HG02943 (cell line): ENCODE measurements at regions not wholly inside any gene's neighbourhood (a gene's known extent, or its start where the extent isn't known, plus 50 kb on each side); places are given as distances from the start of the nearest gene placed in this dataset.
"Not testable (repeated sequence)": the region's sequence is repeated elsewhere in the genome, so short reads cannot be mapped to it uniquely, and the experiment has no call there.

Experiments
- ATAC-seq: cut with Tn5 transposase; IDR thresholded peaks from one replicate; pipeline ENCODE4 v1.9.1; 2021; ENCODE audit warnings: mild to moderate bottlenecking, low read depth, moderate library complexity; ENCODE audit not compliant: unreplicated experiment

- ATAC-seq: no peak
These were observed 1344.9 kb downstream of the UQCRFS1 start for GRCh38 chr19:27868007-27868406.

DNA sequence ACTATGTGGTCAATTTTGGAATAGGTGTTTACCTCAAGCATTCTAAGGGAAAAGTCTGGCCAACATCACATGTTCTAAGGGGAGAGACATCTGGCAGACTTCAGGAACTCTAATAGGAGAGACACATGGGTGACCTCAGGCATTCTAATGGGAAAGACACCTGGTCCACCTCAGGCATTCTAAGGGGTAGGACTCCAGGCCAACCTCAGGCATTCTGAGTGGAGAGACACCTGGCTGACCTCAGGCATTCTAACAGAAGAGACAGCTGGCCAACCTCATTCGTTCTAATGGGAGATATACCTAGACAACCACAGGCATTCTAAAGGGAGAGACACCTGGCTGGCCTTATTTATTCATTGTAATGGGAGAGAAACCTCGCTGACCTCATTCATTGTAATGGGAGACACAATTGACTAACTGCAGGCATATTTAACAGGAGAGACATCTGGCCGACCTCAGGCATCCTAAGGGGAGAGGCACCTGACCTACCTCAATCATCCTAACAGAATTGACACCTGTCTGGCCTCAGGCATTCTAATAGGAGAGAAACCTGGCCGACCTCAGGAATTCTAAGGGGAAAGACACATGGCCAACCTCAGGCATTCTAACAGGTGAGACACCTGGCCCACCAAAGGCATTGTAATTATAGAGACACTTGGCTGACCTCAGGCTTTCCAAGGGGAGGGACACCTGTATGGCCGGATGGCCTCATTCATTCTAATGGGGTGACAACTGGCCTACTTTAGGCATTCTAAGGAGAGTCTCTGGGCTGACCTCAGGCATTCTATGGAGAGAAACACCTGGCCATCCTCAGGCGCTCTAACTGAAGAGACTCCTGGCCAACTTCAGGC, 1346.8 kb downstream of the UQCRFS1 start:
- no peak for ATAC-seq

DNA sequence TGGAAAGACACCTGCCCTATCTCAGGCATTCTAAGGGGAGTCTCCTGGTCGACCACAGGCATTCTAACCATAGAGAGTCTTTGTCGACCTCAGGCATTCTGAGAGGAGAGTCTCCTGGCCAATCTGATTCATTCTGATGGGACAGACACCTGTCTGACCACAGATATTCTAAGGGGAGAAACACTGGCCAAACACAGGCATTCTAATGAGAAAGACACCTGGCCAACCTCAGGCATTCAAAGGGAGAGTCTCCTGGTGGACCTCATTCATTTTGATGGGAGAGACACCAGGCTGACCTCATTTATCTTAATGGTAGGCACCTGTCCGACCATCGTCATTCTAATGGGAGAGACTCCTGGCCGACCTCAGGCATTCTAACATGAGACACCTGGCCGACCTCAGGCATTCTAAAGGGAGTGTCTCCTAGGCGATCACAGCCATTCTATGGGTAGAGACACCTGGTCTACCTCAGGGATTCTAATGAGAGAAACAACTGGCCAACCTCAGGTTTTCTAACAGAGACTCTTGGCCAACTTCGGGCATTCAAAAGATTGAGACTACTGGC, 1351.5 kb downstream of the UQCRFS1 start:
- ATAC-seq: no peak

DNA sequence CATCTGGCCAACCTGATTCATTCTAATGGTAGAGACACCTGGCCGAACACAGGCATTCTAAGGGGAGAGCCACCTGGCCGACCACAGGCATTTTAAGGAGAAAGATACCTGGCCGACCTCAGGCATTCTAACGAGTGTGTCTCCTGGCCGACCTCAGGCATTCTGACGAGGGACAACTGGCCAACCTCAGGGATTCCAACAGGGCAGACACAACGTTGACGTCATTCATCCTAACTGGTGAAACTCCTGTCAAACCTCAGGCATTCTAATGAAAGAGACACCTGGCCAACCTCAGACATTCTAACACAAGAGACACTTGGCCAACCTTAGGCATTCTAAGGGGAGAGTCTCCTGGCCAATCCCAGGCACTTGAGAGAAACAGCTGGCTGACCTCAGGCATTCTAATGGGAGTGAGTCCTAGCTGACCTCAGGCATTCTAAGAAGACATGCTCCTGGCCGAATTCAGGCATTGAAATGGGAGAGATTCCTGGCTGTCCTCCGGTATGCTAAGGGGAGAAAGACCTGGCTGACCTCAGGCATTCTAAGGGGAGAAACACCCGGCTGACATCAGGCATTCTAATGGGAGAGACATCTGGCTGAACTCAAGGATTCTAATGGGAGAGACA, 1352.5 kb downstream of the UQCRFS1 start:
- ATAC-seq: no peak

GRCh38 chr19:27859689-27860088, 1353.3 kb downstream of the UQCRFS1 start:
- no peak for ATAC-seq

DNA sequence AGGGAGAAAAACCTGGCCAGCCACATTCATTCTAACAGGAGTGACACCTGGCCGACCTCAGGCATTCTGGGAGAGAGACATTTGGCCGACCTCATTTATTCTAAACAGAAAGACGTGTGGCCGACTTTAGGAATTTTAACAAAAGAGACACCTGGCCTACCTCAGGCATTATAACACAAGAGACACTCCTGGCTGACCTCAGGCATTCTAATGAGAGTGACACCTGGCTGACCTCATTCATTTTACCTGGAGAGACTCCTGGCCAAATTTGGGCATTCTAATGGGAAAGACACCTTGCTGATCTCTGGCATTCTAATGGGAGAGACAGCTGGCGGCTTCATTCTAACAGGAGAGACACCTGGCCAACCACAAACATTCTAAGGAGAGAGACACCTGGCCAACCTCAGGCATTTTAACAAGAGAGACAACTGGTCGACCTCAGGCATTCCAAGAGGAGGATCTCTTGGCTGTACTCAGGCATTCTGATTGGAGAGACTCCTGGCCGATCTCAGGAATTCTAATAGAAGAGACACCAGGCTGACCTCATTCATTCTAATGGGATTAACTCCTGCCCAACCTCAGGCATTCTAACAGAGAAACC, 1353.9 kb downstream of the UQCRFS1 start:
- ATAC-seq: no peak

DNA sequence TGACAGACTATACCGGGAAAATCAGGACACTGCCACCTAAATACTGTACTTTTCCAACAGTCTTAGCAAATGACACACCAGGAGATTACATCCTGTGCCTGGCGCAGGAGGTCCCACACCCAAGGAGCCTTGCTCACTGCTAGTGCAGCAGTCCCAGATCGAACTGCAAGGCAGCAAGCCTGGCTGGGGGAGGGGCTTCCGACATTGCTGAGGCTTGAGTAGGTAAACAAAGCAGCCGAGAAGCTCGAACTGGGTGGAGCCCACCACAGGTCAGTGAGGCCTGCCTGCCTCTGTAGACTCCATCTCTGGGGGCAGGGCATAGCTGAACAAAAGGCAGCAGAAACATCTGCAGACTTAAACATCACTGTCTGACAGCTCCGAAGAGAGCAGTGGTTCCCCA, 1360.0 kb downstream of the UQCRFS1 start:
- not testable (repeated sequence) for ATAC-seq

- ATAC-seq: no peak
These were observed 1361.3 kb downstream of the UQCRFS1 start for GRCh38 chr19:27851543-27852060.

- ATAC-seq: no peak
These were observed 1361.9 kb downstream of the UQCRFS1 start for GRCh38 chr19:27851002-27851481.

GRCh38 chr19:27846944-27847343, 1366.0 kb downstream of the UQCRFS1 start:
- ATAC-seq: no peak

DNA sequence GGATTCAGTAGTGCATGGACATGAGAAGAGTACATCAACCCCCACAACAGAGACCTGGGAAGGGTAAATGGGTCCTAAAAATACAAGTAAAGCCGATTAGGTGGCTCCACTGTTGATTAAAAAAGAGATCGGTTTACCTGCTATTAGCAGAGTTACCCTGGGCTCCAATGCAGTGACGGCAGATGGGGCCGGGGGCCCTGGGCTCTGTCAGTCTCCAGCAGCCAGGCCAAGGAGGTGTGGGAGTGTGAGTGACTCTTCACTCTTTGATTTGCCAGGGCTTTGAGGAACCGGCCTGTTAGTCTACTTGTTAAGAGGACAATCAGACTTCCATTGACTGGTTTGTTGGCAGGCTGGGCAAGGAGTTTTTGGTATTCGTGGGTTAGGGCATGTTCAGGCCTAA, 1368.7 kb downstream of the UQCRFS1 start:
- ATAC-seq: no peak

GRCh38 chr19:27843861-27844260, 1369.1 kb downstream of the UQCRFS1 start:
- no peak for ATAC-seq

GRCh38 chr19:27833031-27833430, 1379.9 kb downstream of the UQCRFS1 start:
- no peak for ATAC-seq

GRCh38 chr19:27828829-27829228, 1384.1 kb downstream of the UQCRFS1 start:
- no peak for ATAC-seq

- ATAC-seq: no peak
These were observed 1388.8 kb downstream of the UQCRFS1 start for GRCh38 chr19:27824108-27824507.

DNA sequence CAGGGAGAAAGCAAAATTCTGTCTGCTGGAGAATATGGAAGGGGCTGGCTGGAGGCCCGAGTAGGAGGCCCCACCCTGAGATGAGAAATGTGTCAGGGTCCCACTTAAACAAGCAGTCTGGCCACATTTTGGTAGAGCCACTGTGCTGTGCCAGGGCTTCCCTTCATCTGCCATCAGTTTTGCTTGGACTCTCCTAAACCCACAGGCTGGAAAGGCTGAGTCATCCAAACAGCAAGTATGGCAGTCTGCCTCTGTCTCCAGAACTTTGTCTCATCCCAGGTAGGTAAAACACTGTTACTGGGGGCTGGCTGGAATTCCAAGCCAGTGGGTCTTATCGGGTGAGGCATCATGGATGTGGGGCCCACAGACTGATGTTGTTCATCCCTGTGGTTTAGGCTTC, 1390.6 kb downstream of the UQCRFS1 start:
- no peak for ATAC-seq

- ATAC-seq: no peak
These were observed 1391.4 kb downstream of the UQCRFS1 start for GRCh38 chr19:27821418-27822018.

DNA sequence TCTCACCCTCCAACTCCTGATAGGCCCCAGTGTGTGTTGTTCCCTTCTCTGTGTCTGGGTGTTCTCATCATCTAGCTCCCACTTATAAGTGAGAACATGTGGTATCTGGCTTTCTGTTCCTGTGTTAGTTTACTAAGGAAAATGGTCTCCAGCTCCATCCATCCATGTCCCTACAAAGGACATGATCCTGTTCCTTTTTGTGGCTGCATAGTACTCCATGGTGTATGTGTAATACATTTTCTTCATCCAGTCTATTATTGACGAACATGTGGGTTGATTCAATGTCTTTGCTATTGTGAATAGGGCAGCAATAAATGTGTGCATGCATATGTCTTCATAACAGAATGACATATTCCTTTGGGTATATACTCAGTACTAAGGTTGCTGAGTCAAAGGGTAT, 1397.0 kb downstream of the UQCRFS1 start:
- no peak for ATAC-seq

- ATAC-seq: not testable (repeated sequence)
These were observed 1398.1 kb downstream of the UQCRFS1 start for GRCh38 chr19:27814834-27815233.

- not testable (repeated sequence) for ATAC-seq
These were observed 1398.7 kb downstream of the UQCRFS1 start for GRCh38 chr19:27814274-27814673.
